HG03045 (cell line): ENCODE measurements at regions not wholly inside any gene's neighbourhood (a gene's known extent, or its start where the extent isn't known, plus 50 kb on each side); places are given as distances from the start of the nearest gene placed in this dataset.

Experiments used
- ATAC-seq: cut with Tn5 transposase; IDR thresholded peaks from one replicate; pipeline ENCODE4 v1.9.1; 2021; ENCODE audit warnings: mild to moderate bottlenecking, moderate library complexity; ENCODE audit not compliant: unreplicated experiment

DNA sequence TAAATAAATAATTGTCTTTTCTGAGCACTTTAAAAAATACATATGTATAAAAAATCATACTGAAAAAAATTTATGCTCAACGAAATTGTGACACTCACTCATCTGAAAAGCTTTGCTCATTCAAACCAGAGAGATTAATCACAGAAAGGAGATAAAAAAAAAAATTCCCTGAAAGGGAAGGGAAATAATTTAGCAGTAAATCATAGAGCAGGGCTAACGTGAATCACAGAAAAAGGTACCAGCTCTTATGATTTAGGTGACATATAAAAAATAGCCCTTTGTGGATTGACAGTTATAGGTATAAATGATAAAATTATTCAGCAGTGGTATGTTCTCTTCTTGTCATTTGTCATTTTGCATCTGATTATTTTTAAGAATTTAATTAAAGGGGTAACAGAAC, 552.7 kb upstream of the TENM3 start:
- ATAC-seq: no peak

DNA sequence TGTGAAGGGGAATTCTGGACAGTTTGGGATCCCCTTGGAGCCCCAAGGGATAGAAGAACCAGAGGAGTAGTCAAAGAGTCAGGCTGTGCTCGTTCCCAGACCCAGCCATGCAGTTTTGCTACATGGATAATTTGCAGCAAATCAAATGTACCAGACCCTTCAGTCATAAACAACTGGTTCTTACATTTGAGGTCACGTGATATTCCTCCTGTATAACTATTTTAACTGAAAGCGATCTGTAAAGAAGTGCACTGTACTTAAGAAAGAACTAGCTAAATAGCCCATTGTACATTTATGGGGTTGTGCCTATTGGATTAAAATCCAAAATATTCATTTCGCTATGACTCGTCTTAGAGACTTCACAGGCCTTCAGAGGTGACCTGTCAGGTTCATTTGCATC, 550.2 kb upstream of the TENM3 start:
- ATAC-seq: no peak

DNA sequence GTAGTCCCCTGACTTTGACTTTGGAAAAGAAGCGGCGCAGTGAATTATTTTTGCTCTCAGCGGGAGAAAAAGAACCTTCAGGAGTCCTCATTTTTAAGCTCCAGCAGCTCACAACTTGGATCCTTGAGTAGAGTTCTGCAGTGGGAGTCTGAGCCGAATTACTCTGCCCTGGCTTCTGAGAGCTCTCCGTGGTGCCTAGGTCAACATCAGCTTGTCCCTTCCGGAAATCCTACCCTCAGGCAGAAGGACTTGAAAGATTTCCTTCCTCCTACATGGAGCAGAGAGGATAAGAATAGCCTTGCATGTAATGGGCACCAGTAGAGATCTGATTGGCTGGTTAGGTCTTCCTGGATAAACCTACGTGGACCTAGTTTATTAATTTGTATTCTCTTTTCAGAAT, 549.7 kb upstream of the TENM3 start:
- no peak for ATAC-seq

DNA sequence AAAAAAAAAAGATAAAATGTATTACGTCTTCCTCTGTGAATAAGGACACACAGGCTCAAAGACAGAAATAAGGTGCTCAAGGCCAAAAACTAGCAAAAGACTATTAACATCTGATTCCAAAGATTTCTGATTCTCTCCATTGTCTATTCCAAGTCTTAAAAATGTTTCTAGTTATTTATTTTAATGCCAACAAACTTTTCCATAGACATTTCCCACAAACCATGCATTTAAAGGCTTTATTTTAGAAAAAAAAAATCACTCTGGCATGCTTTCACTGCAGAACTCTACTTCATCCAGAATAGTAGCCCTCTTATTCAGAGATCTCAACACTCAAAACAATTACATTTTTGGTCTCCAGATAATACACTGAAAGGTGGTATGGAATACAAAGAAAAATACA, 545.0 kb upstream of the TENM3 start:
- ATAC-seq: no peak

DNA sequence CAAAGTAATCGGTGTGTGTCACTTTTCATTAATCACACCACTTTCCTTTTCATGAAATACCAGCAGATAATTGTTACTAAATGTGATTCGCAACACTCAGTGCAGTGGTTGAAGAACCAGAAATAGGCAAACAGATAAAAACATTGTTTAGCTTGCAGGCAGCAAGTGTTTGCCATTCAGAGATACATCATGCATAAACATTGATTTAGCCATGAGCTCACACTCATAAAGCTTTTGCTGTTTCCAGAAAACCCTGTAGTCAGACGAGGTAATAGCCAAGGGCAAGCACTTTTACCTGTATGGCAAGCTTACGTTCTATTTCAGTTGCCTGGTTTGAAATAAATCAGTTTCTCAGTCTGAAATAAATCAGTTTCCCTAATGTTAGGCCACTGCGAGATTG, 542.0 kb upstream of the TENM3 start:
- ATAC-seq: no peak

DNA sequence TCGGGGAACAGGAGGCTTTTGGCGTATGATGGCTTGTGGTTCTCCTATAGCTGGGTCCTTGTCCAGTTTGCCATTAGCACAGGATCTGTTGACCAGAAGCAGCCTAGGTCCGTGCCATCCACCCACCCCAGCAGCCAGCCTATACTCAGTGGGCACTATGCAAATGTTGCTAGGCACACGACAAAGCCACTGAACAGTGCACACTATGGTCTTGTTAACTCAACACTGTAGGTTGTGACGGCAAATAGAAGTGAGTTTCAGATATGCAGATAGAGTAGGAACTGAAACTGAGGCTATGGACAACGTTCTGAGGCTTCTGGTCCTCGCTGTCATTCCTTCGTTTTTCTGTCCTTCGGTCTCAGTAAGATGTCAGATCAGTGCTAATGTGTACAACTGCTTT, 541.3 kb upstream of the TENM3 start:
- no peak for ATAC-seq

DNA sequence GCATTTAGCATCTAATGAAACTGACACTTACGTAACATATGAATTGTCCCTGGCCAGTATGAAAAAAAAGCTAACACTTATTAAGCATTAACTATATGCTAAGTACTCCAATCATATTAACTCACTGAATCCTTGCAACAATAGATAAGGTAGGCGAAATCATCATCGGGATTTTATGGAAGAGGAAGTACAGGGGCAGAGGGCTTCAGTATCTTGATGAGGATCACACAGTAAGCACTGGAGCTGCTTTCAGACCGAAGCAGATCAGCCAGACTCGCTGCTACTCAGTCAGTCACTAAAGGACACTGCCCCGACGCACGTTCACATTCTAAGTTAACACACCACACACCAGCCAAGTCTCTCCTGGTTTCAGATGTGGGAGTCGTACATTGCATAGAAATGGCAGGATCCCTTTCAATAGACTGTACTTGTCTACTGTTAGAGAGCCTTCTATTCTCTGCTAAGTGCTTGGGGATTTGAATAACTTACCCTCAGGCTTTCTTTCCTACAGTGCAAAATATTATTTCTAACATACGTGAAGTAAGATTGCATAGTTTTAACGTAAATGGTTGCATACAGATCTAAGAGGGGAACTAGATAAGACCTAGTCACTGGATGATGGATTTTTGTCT, 540.2 kb upstream of the TENM3 start:
- no peak for ATAC-seq

DNA sequence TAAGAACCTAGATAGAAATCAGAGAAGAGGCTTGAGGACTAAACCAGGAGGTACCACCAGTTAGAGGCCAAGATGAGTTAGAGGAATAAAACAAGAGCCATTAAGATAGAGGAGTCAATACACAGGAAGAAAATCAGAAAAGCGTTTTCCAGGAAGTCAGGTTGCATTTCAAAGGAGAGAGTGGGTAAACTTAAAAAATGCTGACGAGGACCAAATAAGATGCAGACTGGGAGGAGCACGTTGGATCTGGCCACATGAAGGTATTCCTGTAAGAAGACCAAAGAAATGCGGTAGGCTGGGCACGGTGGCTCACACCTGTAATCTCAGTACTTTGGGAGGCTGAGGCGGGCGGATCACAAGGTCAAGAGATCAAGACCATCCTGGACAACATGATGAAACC, 533.1 kb upstream of the TENM3 start:
- ATAC-seq: no peak

DNA sequence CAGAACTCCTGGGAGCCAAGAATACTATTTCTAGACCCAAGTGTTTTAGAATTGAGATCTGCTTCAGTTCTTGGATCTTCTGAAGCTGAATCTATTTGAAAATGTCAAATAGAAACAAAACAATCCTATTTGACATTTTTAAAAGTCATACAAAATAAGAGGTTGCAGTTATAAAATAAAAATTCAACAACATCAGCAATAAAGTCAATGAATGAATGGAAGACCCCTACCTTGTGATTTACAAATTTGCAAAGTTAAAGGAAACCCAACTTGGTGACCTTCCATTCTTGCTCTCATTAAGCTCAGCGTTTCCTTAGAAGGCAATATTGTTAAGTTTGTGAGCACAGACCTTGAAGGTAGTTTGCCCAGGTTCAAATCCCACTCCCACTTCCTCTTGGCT, 531.8 kb upstream of the TENM3 start:
- ATAC-seq: no peak

DNA sequence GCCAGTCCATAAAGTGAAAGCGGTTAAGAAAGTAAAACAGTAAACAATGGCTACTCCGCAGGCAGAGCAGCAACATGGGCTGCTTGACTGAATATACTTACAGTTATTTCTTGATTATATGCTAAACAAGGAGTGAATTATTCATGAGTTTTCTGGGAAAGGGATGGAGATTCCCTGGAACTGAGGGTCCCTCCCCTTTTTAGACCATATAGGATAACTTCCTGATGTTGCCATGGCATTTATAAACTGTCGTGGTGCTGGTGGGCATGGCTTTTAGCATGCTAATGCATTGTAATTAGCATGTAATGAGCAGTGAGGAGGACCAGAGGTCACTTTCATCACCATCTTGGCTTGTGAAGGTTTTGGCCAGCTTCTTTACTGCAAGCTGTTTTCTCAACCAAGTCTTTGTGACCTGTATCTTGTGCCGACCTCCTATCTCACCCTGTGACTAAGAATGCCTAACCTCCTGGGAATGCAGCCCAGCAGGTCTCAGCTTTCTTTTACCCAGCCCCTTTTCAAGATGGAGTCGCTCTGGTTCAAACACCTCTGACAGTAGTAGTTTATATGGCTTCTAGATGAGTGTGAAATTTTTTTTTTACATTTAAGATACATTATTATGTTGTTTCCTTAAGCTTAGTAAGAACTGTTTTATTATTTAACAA, 514.8 kb upstream of the TENM3 start:
- no peak for ATAC-seq

DNA sequence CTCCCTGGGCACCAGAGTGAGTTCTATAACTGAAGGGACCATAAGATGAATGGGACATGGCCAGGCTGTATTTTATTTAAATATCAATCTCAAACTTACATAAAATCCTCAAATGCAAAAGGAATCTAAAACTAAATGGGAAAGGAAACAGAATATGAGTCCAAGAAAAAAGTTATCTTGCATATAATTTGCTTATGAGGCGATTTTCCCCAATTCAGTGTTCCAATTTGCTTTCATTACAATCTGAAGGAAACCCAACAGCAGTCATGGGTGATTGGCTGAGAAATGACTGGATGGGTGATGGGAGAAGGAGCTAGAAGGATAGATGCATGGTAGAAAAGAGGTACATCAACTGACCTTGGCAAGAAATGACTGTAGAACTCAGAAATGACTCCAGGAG, 511.3 kb upstream of the TENM3 start:
- no peak for ATAC-seq

DNA sequence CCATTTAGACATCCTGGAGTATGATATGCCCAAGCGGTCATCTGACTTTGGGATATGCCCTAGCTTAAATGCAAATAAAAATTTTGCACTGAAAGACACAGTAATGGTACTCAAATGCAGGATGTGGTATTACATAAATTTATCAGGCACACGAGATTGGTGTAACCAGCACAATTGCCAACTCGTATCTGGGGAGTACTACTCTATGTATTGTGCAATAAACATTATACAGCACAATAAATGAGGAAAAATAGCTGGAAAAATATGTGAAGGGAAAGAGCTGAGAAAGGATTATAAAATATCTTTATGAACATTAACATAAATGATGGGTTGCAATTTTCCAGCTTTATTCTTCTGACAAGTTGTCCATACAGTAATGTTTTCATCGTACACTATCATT, 505.5 kb upstream of the TENM3 start:
- no peak for ATAC-seq

DNA sequence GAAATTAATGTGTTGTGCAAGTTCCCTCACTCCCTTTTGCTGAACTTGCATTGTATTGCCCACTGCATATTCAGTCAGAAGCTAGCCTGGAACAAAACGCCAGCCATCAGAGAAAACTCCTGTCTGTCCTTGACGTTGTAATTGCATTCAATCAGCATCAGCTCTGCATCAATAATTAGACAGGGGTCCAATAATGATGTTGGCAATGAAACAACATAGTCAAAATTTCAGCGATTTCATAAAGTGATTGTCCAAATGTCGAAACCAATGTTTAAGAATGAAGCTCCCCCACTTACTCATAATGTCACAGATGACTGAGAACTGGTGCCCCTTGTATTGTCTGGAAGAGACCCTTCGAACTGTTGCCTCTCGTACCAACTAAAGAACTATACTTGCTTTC, 504.2 kb upstream of the TENM3 start:
- no peak for ATAC-seq

DNA sequence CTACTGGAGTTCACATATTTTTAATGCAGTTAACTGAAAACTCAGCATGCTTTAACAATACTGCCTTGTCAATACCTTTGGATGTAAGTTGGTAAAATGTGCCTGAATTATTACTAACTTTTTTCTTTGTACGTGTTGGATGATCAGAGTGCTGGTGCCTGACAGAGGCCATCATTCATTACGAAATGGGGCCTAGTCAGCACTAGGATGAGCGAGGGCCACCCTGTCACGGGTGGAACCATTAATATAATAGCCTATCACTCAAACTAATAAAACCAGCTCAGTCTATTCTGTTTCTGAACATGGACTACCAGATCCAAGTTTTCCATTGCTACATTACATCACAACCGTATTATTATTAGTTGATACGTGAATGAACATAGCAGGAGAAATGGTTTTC, 501.7 kb upstream of the TENM3 start:
- ATAC-seq: no peak

DNA sequence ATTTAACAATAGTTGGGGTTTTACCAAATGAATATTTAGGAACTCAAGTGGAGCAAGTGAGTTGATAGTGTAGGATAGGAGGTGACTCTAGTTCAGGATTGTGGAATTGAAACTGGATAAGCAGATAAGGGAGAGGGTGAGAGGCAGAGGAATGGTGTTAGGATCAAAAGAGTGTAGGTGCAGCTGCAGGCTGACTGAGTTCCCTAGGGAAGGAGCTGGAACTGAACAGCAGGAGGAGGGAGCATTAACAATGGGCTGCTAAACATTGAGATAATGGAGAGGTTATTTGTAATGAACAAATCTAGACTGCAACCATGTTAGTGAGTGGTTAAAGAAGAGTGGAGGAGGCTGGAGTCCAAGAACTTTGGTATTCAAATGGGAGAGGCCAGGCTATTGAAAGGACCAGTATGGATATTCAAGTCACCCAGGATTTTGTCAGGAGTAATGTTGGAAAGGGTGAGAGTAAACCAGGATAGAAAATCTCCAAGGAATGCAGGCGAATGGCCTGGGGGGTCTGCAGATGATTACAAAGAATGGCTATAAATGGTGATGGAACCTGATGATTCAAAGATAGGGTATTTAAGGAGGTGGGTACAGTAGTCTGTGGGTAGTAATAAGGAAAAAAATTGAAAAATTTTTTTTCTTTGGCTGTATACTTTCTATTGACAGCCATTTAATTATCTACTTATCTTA, 497.1 kb upstream of the TENM3 start:
- ATAC-seq: no peak

DNA sequence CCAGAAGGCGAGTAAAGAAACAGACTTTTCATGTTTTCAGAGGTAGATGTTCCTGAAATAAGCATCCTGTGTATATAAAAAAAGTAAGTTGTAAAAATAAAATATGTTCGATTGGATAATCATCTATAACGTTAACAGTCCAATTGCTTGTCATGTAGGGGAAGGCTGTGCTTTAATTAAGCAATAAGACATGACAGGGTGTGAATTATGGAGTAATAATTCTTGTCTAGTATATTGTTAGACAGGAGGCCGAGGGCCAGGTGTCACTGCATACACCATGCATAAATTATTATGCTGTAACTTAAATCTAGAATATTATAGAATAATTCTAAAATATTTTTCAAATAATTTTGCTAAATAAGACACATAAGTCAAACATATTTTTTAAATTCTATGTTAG, 494.6 kb upstream of the TENM3 start:
- no peak for ATAC-seq

DNA sequence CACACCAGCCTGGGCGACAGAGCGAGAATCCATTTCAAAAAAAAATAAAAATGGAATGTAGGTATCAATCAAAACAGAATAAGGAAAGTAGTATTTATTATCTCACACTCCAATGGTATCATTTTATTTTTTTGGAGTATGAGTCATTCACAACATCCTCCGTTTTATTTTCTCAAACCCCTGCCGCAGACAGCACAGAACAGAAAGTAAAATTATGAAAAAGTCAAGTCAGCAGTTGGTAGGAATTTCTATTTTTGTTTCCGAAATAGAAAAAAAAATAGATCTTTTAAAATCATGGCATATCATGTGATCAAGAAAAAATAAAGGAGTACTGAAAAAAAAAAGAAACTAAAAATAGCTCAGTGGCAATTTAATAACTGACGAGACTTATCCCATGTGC, 490.7 kb upstream of the TENM3 start:
- no peak for ATAC-seq

DNA sequence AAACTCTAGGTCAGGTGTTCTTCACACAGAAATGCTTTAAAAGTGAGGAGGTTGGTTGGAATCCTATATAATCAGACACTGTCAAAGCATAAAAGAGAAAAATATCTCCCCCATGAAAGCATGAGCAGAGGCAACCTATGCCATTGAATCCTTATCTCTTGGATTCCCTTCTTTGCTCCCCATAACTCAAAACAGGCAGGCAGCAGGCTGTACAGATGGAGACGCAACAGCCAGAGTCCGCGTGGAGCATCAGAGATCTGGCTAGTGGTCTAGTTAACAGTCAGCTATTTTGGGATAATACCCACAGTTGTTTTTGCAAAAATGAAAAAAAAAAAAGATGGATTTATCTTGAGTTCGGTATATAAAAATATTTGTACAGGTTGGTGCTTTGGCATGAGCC, 490.0 kb upstream of the TENM3 start:
- no peak for ATAC-seq

DNA sequence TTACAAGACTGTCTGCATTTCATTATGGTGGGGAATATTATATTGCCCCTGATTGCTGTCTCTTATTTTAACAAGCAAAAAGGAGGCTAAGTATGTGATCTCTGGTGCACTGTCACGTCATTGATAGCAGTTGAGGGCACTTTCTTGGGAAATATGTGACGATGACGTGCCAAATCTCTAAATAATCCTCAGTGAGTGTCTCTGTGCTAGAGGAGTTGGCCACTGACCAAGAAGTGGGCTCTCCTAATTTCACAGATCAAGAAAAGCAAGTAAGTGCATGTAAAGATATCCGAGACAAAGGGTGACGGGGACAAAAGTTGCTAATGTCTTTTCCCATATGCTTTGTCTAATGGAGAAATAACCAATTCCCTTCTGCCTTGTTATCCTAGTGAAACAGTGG, 487.4 kb upstream of the TENM3 start:
- ATAC-seq: no peak

DNA sequence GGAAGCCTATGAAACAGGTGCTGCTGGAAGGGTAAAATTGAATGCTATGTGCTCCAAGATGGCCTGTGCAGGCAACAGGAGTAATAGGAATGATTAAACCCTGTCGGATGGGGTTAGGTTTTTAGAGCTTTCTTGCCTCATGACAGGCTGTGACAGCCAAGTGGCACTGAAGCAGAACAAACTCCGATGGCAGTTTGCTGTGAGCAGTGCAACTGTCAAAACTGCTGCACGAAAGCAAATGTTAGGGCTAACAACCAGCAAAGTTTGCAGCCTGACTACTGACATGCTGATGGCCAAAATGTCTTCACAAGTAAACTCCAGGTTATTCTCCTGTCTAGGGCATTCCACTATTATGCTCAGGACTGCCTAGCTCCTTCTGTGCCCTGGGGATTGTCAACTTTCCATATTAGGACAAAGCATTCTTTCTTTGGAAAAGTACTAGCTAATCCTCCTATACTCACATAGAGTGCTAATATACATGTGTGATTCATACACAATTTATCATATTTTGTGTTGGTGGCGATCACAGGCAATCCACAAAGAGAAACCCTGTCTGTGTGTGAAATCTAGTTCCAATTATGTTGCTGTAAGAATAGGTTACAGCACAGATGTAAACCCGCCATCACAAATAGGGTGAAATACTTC, 486.6 kb upstream of the TENM3 start:
- no peak for ATAC-seq

DNA sequence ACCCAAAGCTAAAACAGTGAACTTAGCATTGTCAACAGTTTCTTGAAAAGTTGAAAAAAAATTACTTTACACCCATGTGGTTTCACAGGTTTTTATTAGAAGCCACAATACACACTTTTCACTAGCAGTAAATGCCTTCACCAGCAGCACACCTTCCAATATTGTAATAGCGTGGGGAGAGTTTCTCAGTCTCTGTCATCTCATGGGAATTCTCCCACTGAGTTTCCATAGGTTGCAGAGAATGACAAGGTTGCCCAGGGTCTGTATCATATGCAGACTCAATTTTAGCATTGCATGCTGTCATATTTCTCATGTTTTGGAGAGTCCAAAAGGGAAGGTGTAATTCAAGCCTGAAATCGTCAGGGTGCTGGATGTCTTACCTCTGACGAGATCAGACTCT, 486.1 kb upstream of the TENM3 start:
- ATAC-seq: no peak
